ENCODE measurements at regions not wholly inside any gene's neighbourhood (a gene's known extent, or its start where the extent isn't known, plus 50 kb on each side); places are given as distances from the start of the nearest gene placed in this dataset.

GRCh38 chr6:54026652-54027400 is 84.4 kb upstream of the MLIP start:
- H3K27ac Mint-ChIP-seq (ENCODE audit: unreplicated experiment) = no peak overlapping the region
- no peaks in the 10 kb centered on the region for H3K4me1 Mint-ChIP-seq
- no peak for DNase-seq (ENCODE audit: low read depth, low spot score)
- no peak overlapping the region for H3K4me3 Mint-ChIP-seq
- TF ChIP-seq CTCF (conservative IDR thresholded peaks at IDR 0.05) = no peak
- no peaks in the 10 kb centered on the region for H3K27me3 Mint-ChIP-seq (ENCODE audit: low read depth)
- no peaks in the 10 kb centered on the region for H3K9me3 Mint-ChIP-seq
- H3K36me3 Mint-ChIP-seq (ENCODE audit: low read depth) = no peaks in the 10 kb centered on the region

GRCh38 chr6:54028170-54028569 is 83.1 kb upstream of the MLIP start:
- H3K27ac Mint-ChIP-seq (ENCODE audit: unreplicated experiment) = no peak overlapping the region
- no peak for TF ChIP-seq CTCF (conservative IDR thresholded peaks at IDR 0.05)
- no peak for DNase-seq (ENCODE audit: low read depth, low spot score)
- H3K36me3 Mint-ChIP-seq (ENCODE audit: low read depth) = no peaks in the 10 kb centered on the region
- no peak overlapping the region for H3K4me3 Mint-ChIP-seq
- no peaks in the 10 kb centered on the region for H3K27me3 Mint-ChIP-seq (ENCODE audit: low read depth)
- no peaks in the 10 kb centered on the region for H3K4me1 Mint-ChIP-seq
- no peaks in the 10 kb centered on the region for H3K9me3 Mint-ChIP-seq

GRCh38 chr6:54029187-54029586 is 82.1 kb upstream of the MLIP start:
- TF ChIP-seq CTCF (conservative IDR thresholded peaks at IDR 0.05) = no peak
- Mint-ChIP-seq H3K4me1 (no peaks in the 10 kb centered on the region), H3K27ac (ENCODE audit: unreplicated experiment) (no peak overlapping the region), H3K4me3 (no peak overlapping the region), H3K36me3 (ENCODE audit: low read depth) (no peaks in the 10 kb centered on the region), H3K27me3 (ENCODE audit: low read depth) (no peaks in the 10 kb centered on the region), H3K9me3 (no peaks in the 10 kb centered on the region)
- DNase-seq (ENCODE audit: low read depth, low spot score) = no peak

- no peak for DNase-seq (ENCODE audit: low read depth, low spot score)
- TF ChIP-seq CTCF (conservative IDR thresholded peaks at IDR 0.05) = no peak
Observed at GRCh38 chr6:54031169-54031568, 80.1 kb upstream of the MLIP start.

GRCh38 chr6:54037277-54037779 is 73.9 kb upstream of the MLIP start:
- TF ChIP-seq CTCF (conservative IDR thresholded peaks at IDR 0.05) = no peak
- no peaks in the 10 kb centered on the region for H3K9me3 Mint-ChIP-seq
- DNase-seq (ENCODE audit: low read depth, low spot score) = no peak
- no peaks in the 10 kb centered on the region for H3K36me3 Mint-ChIP-seq (ENCODE audit: low read depth)
- H3K4me3 Mint-ChIP-seq = no peak overlapping the region
- H3K4me1 Mint-ChIP-seq = no peaks in the 10 kb centered on the region
- H3K27ac Mint-ChIP-seq (ENCODE audit: unreplicated experiment) = no peak overlapping the region
- no peaks in the 10 kb centered on the region for H3K27me3 Mint-ChIP-seq (ENCODE audit: low read depth)

More at GRCh38 chr6:54031169-54031568, 80.1 kb upstream of the MLIP start:
- no peak overlapping the region for H3K4me3 Mint-ChIP-seq
- H3K9me3 Mint-ChIP-seq = no peaks in the 10 kb centered on the region
- no peaks in the 10 kb centered on the region for H3K36me3 Mint-ChIP-seq (ENCODE audit: low read depth)
- no peaks in the 10 kb centered on the region for H3K27me3 Mint-ChIP-seq (ENCODE audit: low read depth)
- no peak overlapping the region for H3K27ac Mint-ChIP-seq (ENCODE audit: unreplicated experiment)
- H3K4me1 Mint-ChIP-seq = no peaks in the 10 kb centered on the region
